ENCODE measurements at regions not wholly inside any gene's neighbourhood (a gene's known extent, or its start where the extent isn't known, plus 50 kb on each side); places are given as distances from the start of the nearest gene placed in this dataset.

GRCh38 chr11:88398372-88398771, 60.8 kb upstream of the CTSC start (continued):
- TF ChIP-seq ATF3 (IDR thresholded peaks at IDR 0.05), result peak; percentile 60
- TF ChIP-seq ATF3 (CRISPR knock-in tag; conservative IDR thresholded peaks at IDR 0.05), result no peak

GRCh38 chr11:88390254-88390653, 52.7 kb upstream of the CTSC start:
- CTCF ChIA-PET (ENCODE audit: low intra/inter-chr PET ratio), result no interaction called here
- H3K9me3 ChIP-seq (replicated peaks; ENCODE audit: control insufficient read depth, insufficient read depth, low read depth, low read length), result no peaks in the 10 kb centered on the region
- FAIRE-seq (no peak), ATAC-seq (no peak), DNase-seq (ENCODE audit: extremely low read depth in 1 of 4, low spot score in 3 of 4) (no peak)
- H3K27ac ChIP-seq (ENCODE audit: extremely low read depth, low read depth, low read length), result no peak overlapping the region
- in situ Hi-C loops (cut with MboI) (no loop called here), intact Hi-C loops (cut with micrococcal nuclease) (no loop called here)
- H3K36me3 ChIP-seq (ENCODE audit: control insufficient read depth, insufficient read depth, low read length), result no peaks in the 10 kb centered on the region
- BruUV-seq (replicated peaks), result no TSS peak
- POLR2A ChIA-PET, result no interaction called here
- H2AFZ ChIP-seq (ENCODE audit: low read depth, low read length), result no peak overlapping the region
- TF ChIP-seq ZNF174 (CRISPR knock-in tag; IDR thresholded peaks at IDR 0.05), result no peak
- no peak overlapping the region for H3K9ac ChIP-seq (ENCODE audit: insufficient read depth in 1 of 2, low read depth in 2 of 2, low read length in 2 of 2)
- no peak overlapping the region for H3K4me3 ChIP-seq
- no peaks in the 10 kb centered on the region for H3K27me3 ChIP-seq (ENCODE audit: control insufficient read depth in 2 of 2, insufficient read depth in 2 of 2, low read length in 2 of 2)
- WGBS (ENCODE audit: insufficient coverage, low coverage, missing lambda C conversion rate), result 19% methylated on average over 1 of the region's 1 CpG
- no peak overlapping the region for H3K4me2 ChIP-seq (ENCODE audit: insufficient read depth, low read length)
- no peaks in the 10 kb centered on the region for H3K79me2 ChIP-seq (ENCODE audit: control insufficient read depth, insufficient read depth, low read length)
- H3K4me1 ChIP-seq (replicated peaks in 1 of 2; ENCODE audit: control insufficient read depth in 2 of 2, insufficient read depth in 2 of 2, low read length in 2 of 2), result no peaks in the 10 kb centered on the region; a peak in 1 of 5 replicates
- H4K20me1 ChIP-seq (replicated peaks; ENCODE audit: control insufficient read depth, insufficient read depth, low read length), result no peaks in the 10 kb centered on the region
- no peaks in the 10 kb centered on the region for H3K9me1 ChIP-seq (ENCODE audit: control insufficient read depth, insufficient read depth, low read length)

- no peak overlapping the region for H3K4me3 ChIP-seq
- no peak for DNase-seq (ENCODE audit: extremely low read depth in 1 of 4, low spot score in 3 of 4)
- POLR2A ChIA-PET, result interaction anchor here (0.6 to 1.4 kb wide), 3 partner anchors 10 to 1354 kb away, joined by 3 read pairs; no protein-coding TSS in a partner anchor
- H3K27ac ChIP-seq (ENCODE audit: extremely low read depth, low read depth, low read length), result no peak overlapping the region
- H3K36me3 ChIP-seq (ENCODE audit: control insufficient read depth, insufficient read depth, low read length), result no peaks in the 10 kb centered on the region
- H3K9me3 ChIP-seq (replicated peaks; ENCODE audit: control insufficient read depth, insufficient read depth, low read depth, low read length), result no peaks in the 10 kb centered on the region
- H3K4me1 ChIP-seq (replicated peaks in 1 of 2; ENCODE audit: control insufficient read depth in 2 of 2, insufficient read depth in 2 of 2, low read length in 2 of 2), result no peaks in the 10 kb centered on the region; a peak in 1 of 5 replicates
- CTCF ChIA-PET (ENCODE audit: low intra/inter-chr PET ratio), result no interaction called here
- intact Hi-C loops (cut with micrococcal nuclease) (no loop called here), in situ Hi-C loops (cut with MboI) (no loop called here)
- H3K9ac ChIP-seq (ENCODE audit: insufficient read depth in 1 of 2, low read depth in 2 of 2, low read length in 2 of 2), result no peak overlapping the region
- no peak for FAIRE-seq
- no peak overlapping the region for H3K4me2 ChIP-seq (ENCODE audit: insufficient read depth, low read length)
- H3K27me3 ChIP-seq (ENCODE audit: control insufficient read depth in 2 of 2, insufficient read depth in 2 of 2, low read length in 2 of 2), result no peaks in the 10 kb centered on the region
- no TSS peak for BruUV-seq (replicated peaks)
- H3K79me2 ChIP-seq (ENCODE audit: control insufficient read depth, insufficient read depth, low read length), result no peaks in the 10 kb centered on the region
- no peaks in the 10 kb centered on the region for H4K20me1 ChIP-seq (replicated peaks; ENCODE audit: control insufficient read depth, insufficient read depth, low read length)
- no peak overlapping the region for H2AFZ ChIP-seq (ENCODE audit: low read depth, low read length)
- TF ChIP-seq ZNF232 (CRISPR knock-in tag; IDR thresholded peaks at IDR 0.05) (no peak), BACH1 (tag; IDR thresholded peaks at IDR 0.05) (no peak), CEBPG (CRISPR knock-in tag; IDR thresholded peaks at IDR 0.05) (no peak), CEBPG (tag; conservative IDR thresholded peaks at IDR 0.05 in 1 of 2, IDR thresholded peaks at IDR 0.05 in 1 of 2) (peak in 1 of 2 experiments; percentile 21; a peak in 1 of 4 replicates), POU5F1 (IDR thresholded peaks at IDR 0.05; ENCODE audit: borderline replicate concordance, low read depth, low read length, partially characterized antibody) (no peak)
- no peak for ATAC-seq
- no peaks in the 10 kb centered on the region for H3K9me1 ChIP-seq (ENCODE audit: control insufficient read depth, insufficient read depth, low read length)
Observed at GRCh38 chr11:88387957-88388356, 50.4 kb upstream of the CTSC start.
